Left ventricle myocardium superior (tissue), 1 donor: ENCODE measurements at regions not wholly inside any gene's neighbourhood (a gene's known extent, or its start where the extent isn't known, plus 50 kb on each side); places are given as distances from the start of the nearest gene placed in this dataset.
"Not testable (repeated sequence)": the region's sequence is repeated elsewhere in the genome, so short reads cannot be mapped to it uniquely, and the experiment has no call there.

Experiments used
- ATAC-seq: fragments of 200-7000 bp; cut with Tn5 transposase; one replicate; pipeline ENCODE4 v1.9.1; 2020; ENCODE audit warnings: mild to moderate bottlenecking, moderate library complexity
- DNase-seq: peaks from one replicate; pipeline ENCODE4 v3.0.0-alpha.2; 2020
- intact Hi-C: fragments of 100-400 bp; cut with micrococcal nuclease; formaldehyde crosslinking; loops from one replicate; pipeline ENCODE4 v1.11.0; 2022
- donor health status: DM: no; HTN: yes; CAD: no; lungs with severe emphysema.

- ATAC-seq (no peak), DNase-seq (no peak)
- intact Hi-C loops: no loop called here
Observed at GRCh38 chr4:3874028-3874415, 107.8 kb downstream of the ADRA2C start.

GRCh38 chr4:3874525-3875110 is 108.4 kb downstream of the ADRA2C start:
- intact Hi-C loops: no loop called here
- DNase-seq: no peak
- no peak for ATAC-seq

- no peak for DNase-seq
- ATAC-seq: no peak
- intact Hi-C loops: no loop called here
Observed at GRCh38 chr4:3875466-3875865, 109.3 kb downstream of the ADRA2C start.

GRCh38 chr4:3876057-3876845 is 110.1 kb downstream of the ADRA2C start:
- intact Hi-C loops, ATAC-seq, DNase-seq: not testable (repeated sequence)

GRCh38 chr4:3877236-3877635 is 111.1 kb downstream of the ADRA2C start:
- DNase-seq (no peak), ATAC-seq (no peak)
- intact Hi-C loops: no loop called here

GRCh38 chr4:3877868-3878267 is 111.7 kb downstream of the ADRA2C start:
- intact Hi-C loops: no loop called here
- no peak for ATAC-seq
- DNase-seq: no peak

- ATAC-seq (no peak), DNase-seq (no peak)
- intact Hi-C loops: no loop called here
Observed at GRCh38 chr4:3878678-3879077, 112.5 kb downstream of the ADRA2C start.

GRCh38 chr4:3879681-3880614 is 113.8 kb downstream of the ADRA2C start:
- DNase-seq: no peak
- intact Hi-C loops: no loop called here
- peak; percentile 34 for ATAC-seq

GRCh38 chr4:3880615-3881120 is 114.5 kb downstream of the ADRA2C start:
- ATAC-seq (peak; percentile 95), DNase-seq (peak; percentile 77)
- intact Hi-C loops: no loop called here

GRCh38 chr4:3882316-3882885 is 116.2 kb downstream of the ADRA2C start:
- intact Hi-C loops, DNase-seq, ATAC-seq: not testable (repeated sequence)

GRCh38 chr4:3884261-3884660 is 118.1 kb downstream of the ADRA2C start:
- DNase-seq, ATAC-seq, intact Hi-C loops: not testable (repeated sequence)

- DNase-seq, intact Hi-C loops, ATAC-seq: not testable (repeated sequence)
Observed at GRCh38 chr4:3893590-3893989, 127.4 kb downstream of the ADRA2C start.

GRCh38 chr4:3894086-3894959 is 128.1 kb downstream of the ADRA2C start:
- intact Hi-C loops: not testable (repeated sequence)

GRCh38 chr4:3896441-3896840 is 130.3 kb downstream of the ADRA2C start:
- ATAC-seq (no peak), DNase-seq (no peak)
- intact Hi-C loops: no loop called here

More at GRCh38 chr4:3894086-3894959, 128.1 kb downstream of the ADRA2C start:
- ATAC-seq, DNase-seq: not testable (repeated sequence)

GRCh38 chr4:3896871-3897578 is 130.8 kb downstream of the ADRA2C start:
- DNase-seq, ATAC-seq, intact Hi-C loops: not testable (repeated sequence)

- ATAC-seq (no peak), DNase-seq (no peak)
- intact Hi-C loops: no loop called here
Observed at GRCh38 chr4:3898098-3898497, 131.9 kb downstream of the ADRA2C start.

GRCh38 chr4:3898928-3899327 is 132.7 kb downstream of the ADRA2C start:
- ATAC-seq, DNase-seq, intact Hi-C loops: not testable (repeated sequence)
